ENCODE measurements at regions not wholly inside any gene's neighbourhood (a gene's known extent, or its start where the extent isn't known, plus 50 kb on each side); places are given as distances from the start of the nearest gene placed in this dataset.

GRCh38 chr7:128145191-128145590 lies 95.9 kb upstream of the LEP start:
- no peak for DNase-seq

GRCh38 chr7:128146052-128146451 lies 95.0 kb upstream of the LEP start:
- DNase-seq, result no peak

- DNase-seq, result peak; percentile 12
These were observed 92.4 kb upstream of the LEP start for GRCh38 chr7:128148676-128149075.

- DNase-seq, result no peak
These were observed 90.7 kb upstream of the LEP start for GRCh38 chr7:128150223-128150865.

GRCh38 chr7:128151635-128152034 lies 89.4 kb upstream of the LEP start:
- no peak for DNase-seq

- no peak for DNase-seq
These were observed 88.4 kb upstream of the LEP start for GRCh38 chr7:128152721-128153120.

- DNase-seq, result no peak
These were observed 87.6 kb upstream of the LEP start for GRCh38 chr7:128153436-128153835.

GRCh38 chr7:128154504-128154903 lies 86.6 kb upstream of the LEP start:
- DNase-seq, result no peak

GRCh38 chr7:128155100-128155740 lies 85.9 kb upstream of the LEP start:
- DNase-seq, result no peak

- no peak for DNase-seq
These were observed 83.2 kb upstream of the LEP start for GRCh38 chr7:128157906-128158305.

GRCh38 chr7:128158370-128158769 lies 82.7 kb upstream of the LEP start:
- DNase-seq, result no peak

GRCh38 chr7:128160296-128160695 lies 80.8 kb upstream of the LEP start:
- DNase-seq, result no peak

- no peak for DNase-seq
These were observed 79.5 kb upstream of the LEP start for GRCh38 chr7:128161466-128162125.

- DNase-seq, result no peak
These were observed 78.4 kb upstream of the LEP start for GRCh38 chr7:128162666-128163065.

- no peak for DNase-seq
These were observed 77.6 kb upstream of the LEP start for GRCh38 chr7:128163473-128163872.

- DNase-seq, result no peak
These were observed 76.8 kb upstream of the LEP start for GRCh38 chr7:128164061-128164954.

GRCh38 chr7:128164955-128165670 lies 76.0 kb upstream of the LEP start:
- DNase-seq, result no peak

GRCh38 chr7:128165927-128166420 lies 75.1 kb upstream of the LEP start:
- no peak for DNase-seq

GRCh38 chr7:128166603-128167041 lies 74.5 kb upstream of the LEP start:
- no peak for DNase-seq

GRCh38 chr7:128167042-128167701 lies 73.9 kb upstream of the LEP start:
- peak; percentile 43 for DNase-seq

- no peak for DNase-seq
These were observed 73.0 kb upstream of the LEP start for GRCh38 chr7:128167791-128168666.

All from DMS153 (cell line).